Smooth muscle cell (in vitro differentiated cells): ENCODE measurements at regions not wholly inside any gene's neighbourhood (a gene's known extent, or its start where the extent isn't known, plus 50 kb on each side); places are given as distances from the start of the nearest gene placed in this dataset.

ENCODE experiments used
- DNase-seq: peaks from one replicate; lab custom pipeline; 2025; ENCODE audit not compliant: unreplicated experiment; lab: John Stamatoyannopoulos, UW
- H2AFZ ChIP-seq: fragments of 200-600 bp; sonication (generic); 2 replicates; pipeline ENCODE4 v1.6.0; 2016; ENCODE audit warnings: antibody characterized with exemption, low read depth, mild to moderate bottlenecking
- H3F3A ChIP-seq: fragments of 200-600 bp; sonication (generic); 2 replicates; pipeline ENCODE4 v1.6.0; 2017; ENCODE audit warnings: antibody characterized with exemption, low read depth
- H3K27ac ChIP-seq: fragments of 200-600 bp; sonication (generic); 2 replicates; pipeline ENCODE4 v1.5.1; 2016; ENCODE audit warnings: low read depth, mild to moderate bottlenecking
- H3K27me3 ChIP-seq: fragments of 200-600 bp; sonication (generic); 2 replicates; pipeline ENCODE4 v1.6.1; 2016; ENCODE audit warnings: low read depth, mild to moderate bottlenecking
- H3K36me3 ChIP-seq: fragments of 200-600 bp; sonication (generic); 2 replicates; pipeline ENCODE4 v1.5.1; 2016; ENCODE audit warnings: low read depth
- H3K4me1 ChIP-seq: fragments of 200-600 bp; sonication (generic); 2 replicates; pipeline ENCODE4 v1.5.1; 2016; ENCODE audit warnings: low read depth
- H3K4me2 ChIP-seq: fragments of 200-600 bp; sonication (generic); 2 replicates; pipeline ENCODE4 v1.6.0; 2016; ENCODE audit warnings: mild to moderate bottlenecking
- H3K4me3 ChIP-seq: fragments of 200-600 bp; sonication (generic); 2 replicates; pipeline ENCODE4 v1.5.1; 2016; ENCODE audit warnings: mild to moderate bottlenecking
- H3K79me2 ChIP-seq: fragments of 200-600 bp; sonication (generic); 2 replicates; pipeline ENCODE4 v1.6.0; 2016; ENCODE audit warnings: low read depth, mild to moderate bottlenecking
- H3K9ac ChIP-seq: fragments of 200-600 bp; sonication (generic); 2 replicates; pipeline ENCODE4 v1.6.0; 2016; ENCODE audit warnings: low read depth
- H3K9me3 ChIP-seq: fragments of 200-600 bp; sonication (generic); replicated peaks from 2 replicates; pipeline ENCODE4 v1.5.1; 2016; ENCODE audit warnings: low read depth
- H4K20me1 ChIP-seq: fragments of 200-600 bp; sonication (generic); 2 replicates; pipeline ENCODE4 v1.6.0; 2016; ENCODE audit warnings: low read depth
- CTCF ChIP-seq: fragments of 200-600 bp; sonication (generic); IDR thresholded peaks from 2 replicates; pipeline ENCODE4 v1.5.1; 2017; ENCODE audit warnings: borderline replicate concordance, mild to moderate bottlenecking, antibody characterized with exemption; ENCODE audit not compliant: insufficient read depth, poor library complexity, severe bottlenecking
- WGBS: methylation state at CpG from one replicate; pipeline ENCODE4 v1.1.7; 2016; ENCODE audit warnings: low lambda C conversion rate; 5-methylcytosine and 5-hydroxymethylcytosine counted together

- TF ChIP-seq CTCF: no peak
- WGBS: 62% methylated on average over 5 of the region's 5 CpGs
- H4K20me1 ChIP-seq: no peaks in the 10 kb centered on the region
- H3K36me3 ChIP-seq: no peaks in the 10 kb centered on the region
- H3K4me3 ChIP-seq: no peak overlapping the region
- no peak overlapping the region for H3K4me2 ChIP-seq
- no peaks in the 10 kb centered on the region for H3K79me2 ChIP-seq
- no peak for DNase-seq
- no peaks in the 10 kb centered on the region for H3K9me3 ChIP-seq
- no peak overlapping the region for H3K9ac ChIP-seq
- no peak overlapping the region for H2AFZ ChIP-seq
- no peak overlapping the region for H3K27ac ChIP-seq
- H3F3A ChIP-seq: no peaks in the 10 kb centered on the region
- no peaks in the 10 kb centered on the region for H3K4me1 ChIP-seq
- no peaks in the 10 kb centered on the region for H3K27me3 ChIP-seq
Measured at GRCh38 chr12:118704527-118705241, 276.7 kb upstream of the SRRM4 start.

- Histone ChIP-seq H2AFZ (no peak overlapping the region), H3K4me2 (no peak overlapping the region), H3K27me3 (no peaks in the 10 kb centered on the region), H3K27ac (no peak overlapping the region), H3K36me3 (no peaks in the 10 kb centered on the region), H3K4me1 (no peaks in the 10 kb centered on the region), H3K9me3 (no peaks in the 10 kb centered on the region), H4K20me1 (no peaks in the 10 kb centered on the region), H3K9ac (no peak overlapping the region), H3K79me2 (no peaks in the 10 kb centered on the region), H3K4me3 (no peak overlapping the region), H3F3A (no peaks in the 10 kb centered on the region)
- DNase-seq: no peak
- no peak for TF ChIP-seq CTCF
Measured at GRCh38 chr12:118706437-118706836, 274.9 kb upstream of the SRRM4 start.

GRCh38 chr12:118709946-118710345, 271.4 kb upstream of the SRRM4 start:
- Histone ChIP-seq H3K4me1 (no peaks in the 10 kb centered on the region), H2AFZ (no peak overlapping the region), H3K4me2 (no peak overlapping the region), H3K27ac (no peak overlapping the region), H3F3A (no peaks in the 10 kb centered on the region), H3K27me3 (no peaks in the 10 kb centered on the region), H3K4me3 (no peak overlapping the region), H3K9ac (no peak overlapping the region), H3K36me3 (no peaks in the 10 kb centered on the region), H3K79me2 (no peaks in the 10 kb centered on the region), H3K9me3 (no peaks in the 10 kb centered on the region), H4K20me1 (no peaks in the 10 kb centered on the region)
- DNase-seq: no peak
- TF ChIP-seq CTCF: no peak
- WGBS: 82% methylated on average over 2 of the region's 2 CpGs

GRCh38 chr12:118711185-118711584, 270.2 kb upstream of the SRRM4 start:
- DNase-seq: no peak
- Histone ChIP-seq H3K27ac (no peak overlapping the region), H3F3A (no peaks in the 10 kb centered on the region), H3K36me3 (no peaks in the 10 kb centered on the region), H3K9ac (no peak overlapping the region), H3K27me3 (no peaks in the 10 kb centered on the region), H3K4me1 (no peaks in the 10 kb centered on the region), H3K79me2 (no peaks in the 10 kb centered on the region), H3K4me2 (no peak overlapping the region), H4K20me1 (no peaks in the 10 kb centered on the region), H2AFZ (no peak overlapping the region), H3K9me3 (no peaks in the 10 kb centered on the region), H3K4me3 (no peak overlapping the region)
- 59% methylated on average over 1 of the region's 1 CpG for WGBS
- TF ChIP-seq CTCF: no peak
